Thoracic aorta (tissue), 2 donors: ENCODE measurements at regions not wholly inside any gene's neighbourhood (a gene's known extent, or its start where the extent isn't known, plus 50 kb on each side); places are given as distances from the start of the nearest gene placed in this dataset.

ENCODE experiments used
- ATAC-seq: fragments of 150-250 bp; one replicate; pipeline ENCODE4 v1.8.0; 2017; ENCODE audit warnings: low read depth; ENCODE audit not compliant: insufficient number of reproducible peaks, low FRiP score
- DNase-seq: peaks from one replicate; pipeline ENCODE4 v3.0.0-alpha.2; 2020; ENCODE audit warnings: low spot score
- H3K27ac ChIP-seq, 2 donors: fragments of 200-600 bp; sonication (generic); 1 replicate in 1 of 2; 2 replicates in 1 of 2; pipeline ENCODE4 v1.5.1; 2016; ENCODE audit warnings: mild to moderate bottlenecking in 2 of 2, moderate library complexity in 2 of 2
- H3K27me3 ChIP-seq: fragments of 200-600 bp; sonication (generic); replicated peaks from 2 replicates; pipeline ENCODE4 v1.6.0; 2016; ENCODE audit warnings: mild to moderate bottlenecking; ENCODE audit not compliant: insufficient read depth
- H3K36me3 ChIP-seq: fragments of 200-600 bp; sonication (generic); one replicate; pipeline ENCODE4 v1.5.1; 2016
- H3K4me1 ChIP-seq, 2 donors: fragments of 200-600 bp; sonication (generic); 1 replicate in 1 of 2; 2 replicates in 1 of 2; pipeline versions ENCODE4 v1.5.1 to v1.6.0; 2016; ENCODE audit warnings: low read depth in 2 of 2, mild to moderate bottlenecking in 1 of 2; ENCODE audit not compliant: control insufficient read depth in 1 of 2
- H3K4me3 ChIP-seq: fragments of 200-600 bp; sonication (generic); 2 replicates; pipeline ENCODE4 v1.5.1; 2016; ENCODE audit warnings: mild to moderate bottlenecking
- H3K9me3 ChIP-seq: fragments of 200-600 bp; sonication (generic); 2 replicates; pipeline ENCODE4 v1.5.1; 2016
- CTCF ChIP-seq: fragments of 200-600 bp; sonication (generic); IDR thresholded peaks from one replicate; pipeline ENCODE4 v1.5.1; 2019; ENCODE audit warnings: antibody characterized with exemption

GRCh38 chrX:9355739-9356138 is 109.1 kb upstream of the TBL1X start:
- no peak overlapping the region for H3K27ac ChIP-seq
- H3K4me3 ChIP-seq: no peak overlapping the region
- ATAC-seq: no peak
- no peaks in the 10 kb centered on the region for H3K27me3 ChIP-seq
- no peaks in the 10 kb centered on the region for H3K36me3 ChIP-seq
- TF ChIP-seq CTCF: no peak
- peaks cover 4 to 11% of the 10 kb centered on the region in 2 donors for H3K4me1 ChIP-seq
- H3K9me3 ChIP-seq: no peaks in the 10 kb centered on the region
- DNase-seq: no peak

- no peak overlapping the region for H3K4me3 ChIP-seq
- TF ChIP-seq CTCF: no peak
- no peaks in the 10 kb centered on the region for H3K36me3 ChIP-seq
- H3K9me3 ChIP-seq: no peaks in the 10 kb centered on the region
- DNase-seq (no peak), ATAC-seq (no peak)
- no peaks in the 10 kb centered on the region for H3K27me3 ChIP-seq
- peaks cover 4 to 11% of the 10 kb centered on the region in 2 donors for H3K4me1 ChIP-seq
- no peak overlapping the region for H3K27ac ChIP-seq
These were observed 108.0 kb upstream of the TBL1X start for GRCh38 chrX:9356846-9357245.

GRCh38 chrX:9357518-9358114 is 107.2 kb upstream of the TBL1X start:
- H3K9me3 ChIP-seq: no peaks in the 10 kb centered on the region
- H3K27me3 ChIP-seq: no peaks in the 10 kb centered on the region
- peaks cover 4 to 8% of the 10 kb centered on the region in 2 donors for H3K4me1 ChIP-seq
- TF ChIP-seq CTCF: no peak
- DNase-seq (no peak), ATAC-seq (no peak)
- no peak overlapping the region for H3K27ac ChIP-seq
- H3K4me3 ChIP-seq: no peak overlapping the region
- no peaks in the 10 kb centered on the region for H3K36me3 ChIP-seq

DNA sequence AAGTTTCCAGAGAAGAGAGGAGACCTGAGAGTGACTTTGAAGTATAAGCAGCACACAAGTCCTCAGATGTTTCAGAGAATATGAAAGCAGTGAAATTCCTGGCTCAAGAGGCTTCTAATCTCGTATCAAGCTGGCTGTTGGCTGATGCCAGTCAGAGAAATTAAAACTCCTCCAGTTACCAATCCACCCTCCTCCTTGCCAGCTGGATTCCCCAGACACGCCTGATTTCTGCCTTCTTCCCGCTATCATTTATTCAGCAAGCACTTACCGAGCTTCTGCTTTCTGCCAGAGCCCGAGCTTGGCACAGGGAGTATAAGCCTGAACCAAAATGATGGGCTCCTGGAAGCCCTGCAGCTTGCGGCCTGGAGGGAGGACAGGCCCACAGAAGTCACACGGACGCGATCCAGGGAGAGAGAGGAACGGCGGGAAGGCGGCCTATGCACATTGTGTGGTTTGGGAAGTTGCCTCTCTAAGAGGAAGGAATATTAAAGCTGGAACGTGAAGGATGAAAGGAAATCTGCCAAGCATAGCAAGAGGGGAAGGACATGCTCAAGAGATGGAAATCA is 102.4 kb upstream of the TBL1X start:
- no peaks in the 10 kb centered on the region for H3K9me3 ChIP-seq
- TF ChIP-seq CTCF: no peak
- DNase-seq (no peak), ATAC-seq (no peak)
- no peak overlapping the region for H3K27ac ChIP-seq
- H3K4me1 ChIP-seq: no peaks in the 10 kb centered on the region
- no peak overlapping the region for H3K4me3 ChIP-seq
- no peaks in the 10 kb centered on the region for H3K36me3 ChIP-seq
- H3K27me3 ChIP-seq: no peaks in the 10 kb centered on the region

DNA sequence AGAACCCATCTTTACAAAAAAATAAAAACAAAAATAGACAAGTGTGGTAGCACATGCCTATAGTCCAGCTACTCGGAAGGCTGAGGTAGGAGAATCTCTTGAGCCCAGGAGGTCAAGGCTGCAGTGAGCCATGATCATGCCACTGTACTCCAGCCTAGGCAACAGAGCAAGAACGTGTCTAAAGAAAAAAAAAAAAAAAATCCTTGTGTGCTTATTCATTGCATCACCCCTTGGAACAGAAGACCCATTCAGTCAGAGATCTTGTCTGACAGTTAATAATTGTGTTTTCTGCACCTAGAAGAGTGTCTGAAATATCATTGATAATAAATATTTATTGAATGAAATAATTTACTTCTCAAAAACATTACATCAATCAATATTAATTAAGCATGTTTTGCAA is 97.4 kb upstream of the TBL1X start:
- Histone ChIP-seq H3K27me3 (no peaks in the 10 kb centered on the region), H3K4me1 (no peaks in the 10 kb centered on the region), H3K36me3 (no peaks in the 10 kb centered on the region), H3K9me3 (no peaks in the 10 kb centered on the region), H3K4me3 (no peak overlapping the region), H3K27ac (no peak overlapping the region)
- ATAC-seq (no peak), DNase-seq (no peak)
- TF ChIP-seq CTCF: no peak
